Ascending aorta (tissue), 2 donors: ENCODE measurements at regions not wholly inside any gene's neighbourhood (a gene's known extent, or its start where the extent isn't known, plus 50 kb on each side); places are given as distances from the start of the nearest gene placed in this dataset.

ENCODE experiments used
- DNase-seq, 2 donors: peaks; one replicate each; pipeline ENCODE4 v3.0.0-alpha.2; 2019; ENCODE audit warnings: low spot score in 2 of 2
- H3K27ac ChIP-seq, 2 donors: fragments of 200-600 bp; sonication (generic); one replicate each; pipeline ENCODE4 v1.5.1; 2016 to 2017; ENCODE audit warnings: mild to moderate bottlenecking in 1 of 2
- H3K27me3 ChIP-seq: fragments of 200-600 bp; sonication (generic); one replicate; pipeline ENCODE4 v1.5.1; 2017
- H3K36me3 ChIP-seq, 2 donors: fragments of 200-600 bp; sonication (generic); one replicate each; pipeline ENCODE4 v1.5.1; 2016
- H3K4me1 ChIP-seq, 2 donors: fragments of 200-600 bp; sonication (generic); one replicate each; pipeline ENCODE4 v1.5.1; 2016 to 2017; ENCODE audit warnings: mild to moderate bottlenecking in 1 of 2
- H3K4me3 ChIP-seq, 2 donors: fragments of 200-600 bp; sonication (generic); one replicate each; pipeline ENCODE4 v1.5.1; 2016 to 2017; ENCODE audit warnings: mild to moderate bottlenecking in 1 of 2
- H3K9me3 ChIP-seq, 2 donors: fragments of 200-600 bp; sonication (generic); one replicate each; pipeline ENCODE4 v1.5.1; 2016
- intact Hi-C: fragments of 100-400 bp; cut with DNase I; formaldehyde crosslinking; loops from one replicate; pipeline ENCODE4 v1.15.1; 2023
- TF ChIP-seq, protein P1 (sequence below), 3 experiments: fragments of 200-600 bp in 2 of 3; fragments of 450-650 bp in 1 of 3; sonication (generic) in 2 of 3; IDR thresholded peaks; one replicate each; pipeline ENCODE4 v1.5.1; 2016 to 2019; ENCODE audit warnings: antibody characterized with exemption in 3 of 3, mild to moderate bottlenecking in 1 of 3, moderate library complexity in 1 of 3

DNA sequence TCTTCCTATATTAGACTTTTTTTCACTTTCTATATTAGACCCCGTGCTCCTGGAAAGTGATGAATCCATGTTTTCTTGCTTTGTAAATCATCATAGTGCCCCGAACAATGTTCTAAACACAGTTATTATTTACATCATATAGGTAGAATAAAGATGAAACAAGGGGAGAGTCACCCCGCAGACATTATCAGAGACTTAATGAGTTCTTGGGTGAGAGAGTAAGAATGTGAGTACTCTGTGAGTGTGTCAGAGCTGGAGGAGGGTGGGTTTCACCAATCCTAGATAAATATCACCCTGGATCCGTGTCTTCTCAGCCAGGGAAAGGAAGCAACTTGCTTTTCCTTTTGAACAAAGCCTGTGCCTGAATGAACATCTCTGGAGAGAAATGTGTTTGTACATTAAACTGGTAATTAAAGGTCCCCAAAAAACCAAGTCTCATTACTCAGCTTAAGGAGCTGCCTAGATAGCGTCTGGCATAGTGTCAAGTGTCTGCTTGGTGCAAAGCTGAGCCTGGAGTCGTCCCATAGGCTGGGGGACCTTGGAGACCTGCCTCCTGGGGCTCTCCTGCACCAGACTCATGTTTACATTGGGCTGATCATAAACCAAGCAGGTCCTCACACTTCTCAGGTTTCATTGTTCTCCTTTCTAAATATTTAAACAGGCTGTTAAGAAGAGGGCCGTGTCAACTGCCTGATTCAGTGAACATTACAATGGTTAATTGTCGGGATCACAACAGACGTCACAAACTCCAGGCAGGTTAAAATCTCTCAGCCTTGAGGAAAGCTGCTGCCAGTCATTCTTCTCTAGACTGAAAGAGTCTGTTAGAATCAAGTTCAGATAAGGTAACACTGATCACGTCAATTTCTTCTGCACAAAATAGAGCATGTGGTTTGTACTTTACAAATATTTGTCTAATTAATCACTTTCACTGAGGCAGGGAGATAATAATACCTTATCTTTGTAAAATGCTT is 179.7 kb upstream of the MYLIP start:
- Histone ChIP-seq H3K27me3 (no peaks in the 10 kb centered on the region), H3K27ac (no peak overlapping the region), H3K9me3 (no peaks in the 10 kb centered on the region), H3K4me1 (no peaks in the 10 kb centered on the region), H3K4me3 (no peak overlapping the region), H3K36me3 (no peaks in the 10 kb centered on the region)
- no peak for DNase-seq
- intact Hi-C loops, result no loop called here
- TF ChIP-seq, protein P1, sequence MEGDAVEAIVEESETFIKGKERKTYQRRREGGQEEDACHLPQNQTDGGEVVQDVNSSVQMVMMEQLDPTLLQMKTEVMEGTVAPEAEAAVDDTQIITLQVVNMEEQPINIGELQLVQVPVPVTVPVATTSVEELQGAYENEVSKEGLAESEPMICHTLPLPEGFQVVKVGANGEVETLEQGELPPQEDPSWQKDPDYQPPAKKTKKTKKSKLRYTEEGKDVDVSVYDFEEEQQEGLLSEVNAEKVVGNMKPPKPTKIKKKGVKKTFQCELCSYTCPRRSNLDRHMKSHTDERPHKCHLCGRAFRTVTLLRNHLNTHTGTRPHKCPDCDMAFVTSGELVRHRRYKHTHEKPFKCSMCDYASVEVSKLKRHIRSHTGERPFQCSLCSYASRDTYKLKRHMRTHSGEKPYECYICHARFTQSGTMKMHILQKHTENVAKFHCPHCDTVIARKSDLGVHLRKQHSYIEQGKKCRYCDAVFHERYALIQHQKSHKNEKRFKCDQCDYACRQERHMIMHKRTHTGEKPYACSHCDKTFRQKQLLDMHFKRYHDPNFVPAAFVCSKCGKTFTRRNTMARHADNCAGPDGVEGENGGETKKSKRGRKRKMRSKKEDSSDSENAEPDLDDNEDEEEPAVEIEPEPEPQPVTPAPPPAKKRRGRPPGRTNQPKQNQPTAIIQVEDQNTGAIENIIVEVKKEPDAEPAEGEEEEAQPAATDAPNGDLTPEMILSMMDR (IDR thresholded peaks at IDR 0.05), result no peak

DNA sequence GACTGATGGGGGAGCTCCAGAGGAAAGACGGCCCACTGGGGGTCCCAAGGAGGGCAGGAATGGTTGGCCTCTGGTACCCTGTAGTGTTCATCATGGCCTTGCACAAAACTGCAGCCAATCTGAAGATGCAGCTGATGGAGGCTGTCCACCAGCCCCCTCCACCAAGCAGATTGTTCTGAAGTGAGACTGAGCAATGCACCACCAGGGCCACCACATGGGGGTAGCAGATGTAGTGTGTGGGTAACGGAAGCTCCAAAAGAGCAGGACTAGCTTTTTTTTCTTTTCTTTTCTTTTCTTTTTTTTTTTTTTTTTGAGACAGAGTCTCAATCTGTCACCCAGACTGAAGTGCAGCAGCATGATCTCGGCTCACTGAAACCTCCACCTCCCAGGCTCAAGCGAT is 181.0 kb upstream of the MYLIP start:
- Histone ChIP-seq H3K4me1 (no peaks in the 10 kb centered on the region), H3K27me3 (no peaks in the 10 kb centered on the region), H3K36me3 (no peaks in the 10 kb centered on the region), H3K9me3 (no peaks in the 10 kb centered on the region), H3K4me3 (no peak overlapping the region), H3K27ac (no peak overlapping the region)
- intact Hi-C loops, result no loop called here
- DNase-seq, result no peak
- TF ChIP-seq, protein P1 (IDR thresholded peaks at IDR 0.05), result no peak

DNA sequence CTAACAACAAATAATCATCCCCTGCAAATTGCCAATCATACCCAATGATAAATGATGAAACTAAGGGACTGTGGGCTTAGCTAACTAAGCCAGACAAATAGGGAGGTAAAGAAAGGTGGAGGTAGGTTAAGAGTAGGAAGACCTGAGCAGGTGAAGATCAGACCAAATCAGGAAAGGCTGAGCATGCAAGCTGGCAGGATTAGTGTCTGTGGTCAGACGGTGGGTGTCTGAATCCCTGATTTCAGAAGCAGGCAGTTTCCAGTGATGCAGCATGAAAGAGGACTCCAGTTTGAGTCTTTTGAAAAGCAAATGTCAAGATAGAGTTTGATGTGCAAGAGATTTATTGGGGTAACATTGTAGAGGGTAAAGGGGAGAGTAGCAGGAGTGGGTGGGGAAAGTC is 181.4 kb upstream of the MYLIP start:
- H3K4me1 ChIP-seq, result no peaks in the 10 kb centered on the region
- no peaks in the 10 kb centered on the region for H3K27me3 ChIP-seq
- no peak overlapping the region for H3K27ac ChIP-seq
- intact Hi-C loops, result no loop called here
- H3K36me3 ChIP-seq, result no peaks in the 10 kb centered on the region
- H3K4me3 ChIP-seq, result no peak overlapping the region
- DNase-seq, result no peak
- TF ChIP-seq, protein P1 (IDR thresholded peaks at IDR 0.05), result no peak
- H3K9me3 ChIP-seq, result no peaks in the 10 kb centered on the region

DNA sequence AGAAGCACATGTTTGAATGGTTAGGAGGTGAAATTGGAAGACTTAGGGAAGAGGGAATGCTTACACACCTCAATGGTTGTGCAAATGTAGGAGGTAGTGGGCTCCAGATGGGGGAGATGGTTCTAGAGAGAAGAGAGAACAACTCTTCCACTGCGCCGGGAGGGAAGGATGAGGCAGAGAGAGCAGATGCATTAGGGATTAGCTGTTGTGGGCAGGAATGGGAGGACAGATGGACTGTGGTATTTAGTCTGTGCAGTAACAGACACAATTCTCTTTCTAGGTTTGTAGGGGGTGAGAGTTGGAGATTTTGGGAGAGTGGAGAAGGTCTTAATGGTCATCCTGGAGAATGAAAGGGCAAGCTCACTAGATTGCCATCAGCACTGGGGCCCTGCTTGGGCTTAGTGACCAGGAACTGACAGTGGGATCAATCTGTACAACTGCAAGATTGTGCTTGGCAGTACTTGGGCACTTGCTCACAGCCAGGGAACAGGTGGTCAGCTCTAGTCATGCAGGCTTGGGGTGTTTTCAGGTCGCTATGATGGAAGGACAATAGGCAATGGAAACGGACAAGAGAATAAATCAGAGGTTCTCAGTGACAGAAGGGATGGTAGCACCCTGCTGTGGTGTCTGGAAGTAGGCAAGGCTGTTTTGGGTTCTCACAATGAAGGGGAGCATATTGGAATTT is 182.0 kb upstream of the MYLIP start:
- H3K27me3 ChIP-seq, result no peaks in the 10 kb centered on the region
- no peak for DNase-seq
- no peak overlapping the region for H3K27ac ChIP-seq
- intact Hi-C loops, result no loop called here
- no peaks in the 10 kb centered on the region for H3K36me3 ChIP-seq
- TF ChIP-seq, protein P1 (IDR thresholded peaks at IDR 0.05), result no peak
- no peaks in the 10 kb centered on the region for H3K4me1 ChIP-seq
- H3K4me3 ChIP-seq, result no peak overlapping the region
- no peaks in the 10 kb centered on the region for H3K9me3 ChIP-seq

DNA sequence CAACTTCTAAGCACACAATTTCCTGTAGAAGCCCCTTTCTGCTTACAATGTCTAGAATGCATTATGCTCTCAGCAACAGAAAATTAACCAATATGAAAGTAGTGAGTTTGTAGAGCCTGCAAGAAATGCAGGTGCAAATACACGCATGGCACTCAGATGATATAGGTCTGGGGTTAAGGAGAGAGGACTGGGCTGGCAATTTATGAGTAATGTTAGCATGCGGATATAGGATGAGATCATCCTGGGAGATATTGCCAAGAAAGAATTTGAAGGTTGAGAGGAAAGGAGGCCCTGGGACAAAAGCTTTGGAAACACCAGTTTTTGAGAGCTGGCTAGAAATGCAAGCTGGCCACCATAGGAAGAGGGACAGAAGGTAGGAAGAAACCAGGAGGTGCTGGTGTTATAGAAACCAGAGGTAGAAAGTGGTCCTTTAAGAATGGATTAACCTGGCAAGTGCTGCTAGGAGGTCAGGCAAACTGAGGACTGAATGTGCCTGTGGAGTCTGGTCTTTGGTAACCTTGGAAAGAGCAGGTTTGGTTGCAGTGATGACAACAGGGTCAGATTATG is 183.2 kb upstream of the MYLIP start:
- H3K27ac ChIP-seq, result no peak overlapping the region
- intact Hi-C loops, result no loop called here
- H3K9me3 ChIP-seq, result no peaks in the 10 kb centered on the region
- no peaks in the 10 kb centered on the region for H3K36me3 ChIP-seq
- H3K27me3 ChIP-seq, result no peaks in the 10 kb centered on the region
- TF ChIP-seq, protein P1 (IDR thresholded peaks at IDR 0.05), result no peak
- DNase-seq, result no peak
- H3K4me3 ChIP-seq, result no peak overlapping the region
- H3K4me1 ChIP-seq, result no peaks in the 10 kb centered on the region
